SK-N-SH (cell line): ENCODE measurements at regions not wholly inside any gene's neighbourhood (a gene's known extent, or its start where the extent isn't known, plus 50 kb on each side); places are given as distances from the start of the nearest gene placed in this dataset.

Source experiments
- CTCF ChIA-PET: fragments of 300-600, 350-600 bp; formaldehyde crosslinking; extraction: SDS; loops from one replicate; lab custom pipeline; 2021; lab: Yijun Ruan, JAX
- POLR2A ChIA-PET: fragments of 350-600 bp; sonication (Branson Sonifier 250); formaldehyde crosslinking; extraction: SDS; loops from one replicate; lab custom pipeline; 2020; ENCODE audit warnings: antibody characterized with exemption, inconsistent platforms; lab: Yijun Ruan, JAX
- DNase-seq: peaks from one replicate; pipeline ENCODE4 v3.0.0; 2012
- H2AFZ ChIP-seq: fragments of 200-600 bp; sonication (generic); 2 replicates; pipeline ENCODE4 v1.8.1; 2016; ENCODE audit warnings: antibody characterized with exemption, mild to moderate bottlenecking, low read depth
- H3F3A ChIP-seq: fragments of 200-600 bp; sonication (generic); replicated peaks from 2 replicates; pipeline ENCODE3; 2016; ENCODE audit warnings: antibody characterized with exemption, mild to moderate bottlenecking; ENCODE audit not compliant: insufficient read depth
- H3K27ac ChIP-seq, 2 experiments: fragments of 200-500 bp in 1 of 2; fragments of 200-600 bp in 1 of 2; sonication (Bioruptor generic) in 1 of 2; sonication (generic), shearing (Covaris generic) in 1 of 2; 2 replicates each; pipeline versions ENCODE4 v1.5.1 to v1.6.1; 2014 to 2016; ENCODE audit warnings: low read depth in 2 of 2, inconsistent platforms in 1 of 2, low read length in 1 of 2, mild to moderate bottlenecking in 1 of 2, mixed read lengths in 1 of 2
- H3K27me3 ChIP-seq: fragments of 200-600 bp; sonication (generic), shearing (Covaris generic); 2 replicates; pipeline ENCODE4 v1.6.1; 2016; ENCODE audit warnings: mixed run types; ENCODE audit not compliant: insufficient read depth
- H3K36me3 ChIP-seq, 2 experiments: fragments of 200-500 bp in 1 of 2; fragments of 200-600 bp in 1 of 2; sonication (Bioruptor generic) in 1 of 2; sonication (generic) in 1 of 2; replicated peaks in 1 of 2; 2 replicates each; pipeline versions ENCODE3 to v1.5.1; 2014 to 2016; ENCODE audit warnings: low read length in 1 of 2, mild to moderate bottlenecking in 1 of 2; ENCODE audit not compliant: insufficient read depth in 2 of 2, control insufficient read depth in 1 of 2
- H3K4me1 ChIP-seq, 2 experiments: fragments of 200-500 bp in 1 of 2; fragments of 200-600 bp in 1 of 2; sonication (Bioruptor generic) in 1 of 2; sonication (generic), shearing (Covaris generic) in 1 of 2; 2 replicates each; pipeline versions ENCODE4 v1.5.1 to v1.6.1; 2014 to 2016; ENCODE audit warnings: low read depth in 1 of 2, low read length in 1 of 2, mixed run types in 1 of 2; ENCODE audit not compliant: insufficient read depth in 2 of 2, control insufficient read depth in 1 of 2
- H3K4me2 ChIP-seq: fragments of 200-600 bp; sonication (generic), shearing (Covaris generic); 2 replicates; pipeline ENCODE4 v1.6.1; 2017; ENCODE audit warnings: mixed run types
- H3K4me3 ChIP-seq, 2 experiments: fragments of 200-500 bp in 1 of 2; fragments of 200-600 bp in 1 of 2; sonication (Bioruptor generic) in 1 of 2; sonication (generic), shearing (Covaris generic) in 1 of 2; 2 replicates each; pipeline versions ENCODE4 v1.5.1 to v1.8.1; 2014 to 2016; ENCODE audit warnings: low read depth in 2 of 2, inconsistent platforms in 1 of 2, low read length in 1 of 2, mild to moderate bottlenecking in 1 of 2, mixed read lengths in 1 of 2, moderate library complexity in 1 of 2
- H3K79me2 ChIP-seq: fragments of 200-600 bp; sonication (generic); 2 replicates; pipeline ENCODE4 v1.8.1; 2017; ENCODE audit warnings: mild to moderate bottlenecking; ENCODE audit not compliant: insufficient read depth
- H3K9ac ChIP-seq: fragments of 200-600 bp; sonication (generic); 2 replicates; pipeline ENCODE4 v1.6.1; 2017; ENCODE audit warnings: mixed run types
- H3K9me2 ChIP-seq: fragments of 200-600 bp; sonication (generic); 2 replicates; pipeline ENCODE4 v1.6.1; 2017; ENCODE audit warnings: mixed run types
- H3K9me3 ChIP-seq: fragments of 200-600 bp; sonication (generic); 2 replicates; pipeline ENCODE4 v1.6.1; 2017; ENCODE audit warnings: mixed run types, mild to moderate bottlenecking, moderate library complexity
- H4K20me1 ChIP-seq: fragments of 200-600 bp; sonication (generic); 2 replicates; pipeline ENCODE4 v1.6.1; 2017; ENCODE audit warnings: mild to moderate bottlenecking, mixed run types; ENCODE audit not compliant: insufficient read depth
- CHD2 ChIP-seq: fragments of 150-350 bp; IDR thresholded peaks from 2 replicates; pipeline ENCODE4 v1.6.1; 2018; ENCODE audit warnings: low read length; ENCODE audit not compliant: partially characterized antibody
- CTCF ChIP-seq: fragments of 200-600 bp; sonication (generic); IDR thresholded peaks from 2 replicates; pipeline ENCODE4 v1.6.1; 2017; ENCODE audit warnings: antibody characterized with exemption, mild to moderate bottlenecking, moderate library complexity
- ELF1 ChIP-seq: IDR thresholded peaks from 2 replicates; pipeline ENCODE4 v1.4.0; 2012
- EP300 ChIP-seq, 2 experiments: IDR thresholded peaks; 2 replicates each; pipeline versions ENCODE4 v1.4.0 to v1.6.1; 2012; ENCODE audit warnings: borderline replicate concordance in 1 of 2, low read depth in 1 of 2, low read length in 1 of 2
- EZH2phosphoT487 ChIP-seq: fragments of 200-600 bp; sonication (generic); IDR thresholded peaks from 2 replicates; pipeline ENCODE4 v1.6.1; 2017; ENCODE audit warnings: low read depth, mixed run types, mild to moderate bottlenecking, antibody characterized with exemption, moderate library complexity, borderline replicate concordance
- FOSL2 ChIP-seq: IDR thresholded peaks from 2 replicates; pipeline ENCODE4 v1.4.0; 2012; ENCODE audit warnings: low read depth, mild to moderate bottlenecking, moderate library complexity, borderline replicate concordance
- FOXM1 ChIP-seq: IDR thresholded peaks from 2 replicates; pipeline ENCODE4 v1.4.0; 2012; ENCODE audit warnings: low read depth, mild to moderate bottlenecking
- GATA2 ChIP-seq: sonication (generic); formaldehyde crosslinking; IDR thresholded peaks from 2 replicates; pipeline ENCODE4 v1.5.0; 2020; ENCODE audit warnings: mild to moderate bottlenecking, missing genetic modification reagents
- JUND ChIP-seq: IDR thresholded peaks from 2 replicates; pipeline ENCODE4 v1.4.0; 2012
- NFIC ChIP-seq: IDR thresholded peaks from 2 replicates; pipeline ENCODE4 v1.4.0; 2012; ENCODE audit warnings: borderline replicate concordance
- NRF1 ChIP-seq: IDR thresholded peaks from 2 replicates; pipeline ENCODE4 v1.6.1; 2012; ENCODE audit warnings: low read depth, mild to moderate bottlenecking, low read length
- RCOR1 ChIP-seq: fragments of 150-350 bp; IDR thresholded peaks from 2 replicates; pipeline ENCODE4 v1.6.1; 2017; ENCODE audit warnings: antibody characterized with exemption, low read length
- REST ChIP-seq: IDR thresholded peaks from 2 replicates; pipeline ENCODE4 v1.6.1; 2012; ENCODE audit warnings: mild to moderate bottlenecking, low read depth, low read length, moderate library complexity
- RFX5 ChIP-seq: IDR thresholded peaks from 2 replicates; pipeline ENCODE4 v1.6.1; 2012; ENCODE audit warnings: mild to moderate bottlenecking, improper control_type of control experiment, low read length
- SIN3A ChIP-seq: IDR thresholded peaks from 2 replicates; pipeline ENCODE4 v1.6.1; 2012; ENCODE audit warnings: low read depth, mild to moderate bottlenecking, low read length, moderate library complexity, borderline replicate concordance
- TCF12 ChIP-seq: IDR thresholded peaks from 2 replicates; pipeline ENCODE4 v1.4.0; 2012
- TEAD4 ChIP-seq: IDR thresholded peaks from 2 replicates; pipeline ENCODE4 v1.4.0; 2012; ENCODE audit warnings: mild to moderate bottlenecking, borderline replicate concordance; ENCODE audit not compliant: insufficient read depth
- YY1 ChIP-seq: IDR thresholded peaks from 2 replicates; pipeline ENCODE4 v1.4.0; 2012; ENCODE audit warnings: low read depth, mild to moderate bottlenecking
- WGBS: methylation state at CpG from one replicate; pipeline ENCODE4 v1.1.6; 2017; ENCODE audit warnings: low lambda C conversion rate; 5-methylcytosine and 5-hydroxymethylcytosine counted together
- TF ChIP-seq, protein P1 (sequence below): IDR thresholded peaks from 2 replicates; pipeline ENCODE4 v1.4.0; 2012; ENCODE audit warnings: low read depth
- TF ChIP-seq, protein P2 (sequence below): fragments of 150-350 bp; IDR thresholded peaks from 2 replicates; pipeline ENCODE4 v1.6.1; 2016; ENCODE audit warnings: mild to moderate bottlenecking, low read depth, low read length

DNA sequence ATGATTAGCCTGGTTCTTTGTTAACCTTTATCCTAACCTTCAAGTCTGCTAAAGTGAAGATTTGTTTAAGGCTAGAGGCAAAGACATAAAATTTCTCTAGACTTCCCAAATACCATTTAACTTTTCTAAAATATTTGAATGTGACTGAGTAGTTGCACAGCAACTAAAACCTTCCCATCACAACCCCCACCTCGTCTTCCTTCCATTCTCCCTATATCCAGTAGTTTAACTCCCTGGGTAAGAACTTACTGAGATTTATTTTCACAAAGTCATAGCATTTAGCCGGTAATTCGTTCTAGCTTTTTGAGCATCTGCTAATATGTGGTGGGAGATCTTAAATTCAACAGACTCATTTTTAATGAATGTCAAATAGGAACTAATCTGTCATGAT is 87.9 kb upstream of the AKIRIN2 start (continued):
- no peak for TF ChIP-seq CTCF
- TF ChIP-seq TCF12, result no peak
- no peak for TF ChIP-seq JUND
- no peak for TF ChIP-seq RFX5
- TF ChIP-seq NRF1, result no peak
- no peak for TF ChIP-seq ELF1
- TF ChIP-seq, all 33 proteins: peak for 0

- CTCF ChIA-PET, result no interaction called here
- H3K4me2 ChIP-seq, result peak overlapping the region; percentile 67
- TF ChIP-seq FOSL2 (0 out of 2 replicates have a peak, but pooled peaks have one; percentile 10), GATA2 (no peak)
Measured at GRCh38 chr6:87789198-87789899, 87.3 kb upstream of the AKIRIN2 start.

DNA sequence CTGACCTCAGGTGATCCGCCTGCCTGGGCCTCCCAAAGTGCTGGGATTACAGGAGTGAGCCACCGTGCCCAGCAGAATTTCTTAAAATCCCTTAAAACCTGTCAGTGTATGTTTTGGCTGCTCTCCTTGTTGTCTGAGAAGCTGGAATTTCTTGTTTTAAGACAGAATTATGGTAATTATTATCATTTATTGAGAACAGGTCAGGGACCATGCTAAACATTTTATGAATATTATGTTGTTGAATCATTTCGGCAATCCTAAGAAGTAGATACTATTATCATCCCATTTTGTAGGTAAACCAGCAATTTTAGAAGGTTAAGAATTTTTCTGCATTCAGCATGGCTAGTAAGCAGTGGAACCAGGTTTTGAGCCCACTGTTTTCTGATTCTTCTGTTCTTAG is 86.1 kb upstream of the AKIRIN2 start:
- H3K79me2 ChIP-seq, result no peaks in the 10 kb centered on the region
- H3K9me3 ChIP-seq, result no peaks in the 10 kb centered on the region
- H3K9me2 ChIP-seq, result no peaks in the 10 kb centered on the region
- H3K4me3 ChIP-seq, result no peak overlapping the region
- no peak overlapping the region for H3K27ac ChIP-seq
- H3K9ac ChIP-seq, result no peak overlapping the region
- no peaks in the 10 kb centered on the region for H3K36me3 ChIP-seq
- peaks cover 0 to 12% of the 10 kb centered on the region in 2 experiments; a peak in 1 of 4 replicates for H3K4me1 ChIP-seq
- no peak overlapping the region for H3K4me2 ChIP-seq
- no peak for DNase-seq
- H2AFZ ChIP-seq, result no peak overlapping the region
- CTCF ChIA-PET, result interaction anchor here (0.9 kb wide), 1 partner anchor 86 kb away, joined by 3 read pairs; the partner anchor contains the start of gene AKIRIN2
- WGBS, result 90% methylated on average over 3 of the region's 3 CpGs
- H4K20me1 ChIP-seq, result no peaks in the 10 kb centered on the region
- H3F3A ChIP-seq, result no peaks in the 10 kb centered on the region
- POLR2A ChIA-PET, result no interaction called here
- no peaks in the 10 kb centered on the region for H3K27me3 ChIP-seq
- TF ChIP-seq, protein P1, sequence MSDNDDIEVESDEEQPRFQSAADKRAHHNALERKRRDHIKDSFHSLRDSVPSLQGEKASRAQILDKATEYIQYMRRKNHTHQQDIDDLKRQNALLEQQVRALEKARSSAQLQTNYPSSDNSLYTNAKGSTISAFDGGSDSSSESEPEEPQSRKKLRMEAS, result no peak
- TF ChIP-seq NFIC (no peak), SIN3A (no peak), FOSL2 (no peak), EZH2phosphoT487 (no peak), EP300 (IDR thresholded peaks at IDR 0.05; ENCODE audit: borderline replicate concordance in 1 of 2, low read depth in 1 of 2, low read length in 1 of 2) (no peak), RCOR1 (no peak), YY1 (no peak), GATA2 (no peak), ELF1 (no peak), TEAD4 (no peak), REST (no peak), FOXM1 (no peak), CHD2 (no peak)
- TF ChIP-seq, protein P2, sequence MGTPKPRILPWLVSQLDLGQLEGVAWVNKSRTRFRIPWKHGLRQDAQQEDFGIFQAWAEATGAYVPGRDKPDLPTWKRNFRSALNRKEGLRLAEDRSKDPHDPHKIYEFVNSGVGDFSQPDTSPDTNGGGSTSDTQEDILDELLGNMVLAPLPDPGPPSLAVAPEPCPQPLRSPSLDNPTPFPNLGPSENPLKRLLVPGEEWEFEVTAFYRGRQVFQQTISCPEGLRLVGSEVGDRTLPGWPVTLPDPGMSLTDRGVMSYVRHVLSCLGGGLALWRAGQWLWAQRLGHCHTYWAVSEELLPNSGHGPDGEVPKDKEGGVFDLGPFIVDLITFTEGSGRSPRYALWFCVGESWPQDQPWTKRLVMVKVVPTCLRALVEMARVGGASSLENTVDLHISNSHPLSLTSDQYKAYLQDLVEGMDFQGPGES, result no peak

More at GRCh38 chr6:87789198-87789899, 87.3 kb upstream of the AKIRIN2 start:
- H3K27ac ChIP-seq, result no peak overlapping the region
- no peak overlapping the region for H3K9ac ChIP-seq
- no peak for DNase-seq
- H3K79me2 ChIP-seq, result no peaks in the 10 kb centered on the region
- peak overlapping the region in 1 of 2 experiments; percentile 28; a peak in 1 of 4 replicates for H3K4me3 ChIP-seq
- no peaks in the 10 kb centered on the region for H3K27me3 ChIP-seq
- H3K36me3 ChIP-seq, result no peaks in the 10 kb centered on the region
- H3F3A ChIP-seq, result no peaks in the 10 kb centered on the region
- no peaks in the 10 kb centered on the region for H4K20me1 ChIP-seq
- peaks cover 0 to 12% of the 10 kb centered on the region in 2 experiments; a peak in 1 of 4 replicates for H3K4me1 ChIP-seq
- H2AFZ ChIP-seq, result peak overlapping the region; percentile 17
- 25% methylated on average over 2 of the region's 2 CpGs for WGBS
- POLR2A ChIA-PET, result no interaction called here
- H3K9me3 ChIP-seq, result no peaks in the 10 kb centered on the region
- H3K9me2 ChIP-seq, result no peaks in the 10 kb centered on the region
